B cell (primary cell): ENCODE measurements at regions not wholly inside any gene's neighbourhood (a gene's known extent, or its start where the extent isn't known, plus 50 kb on each side); places are given as distances from the start of the nearest gene placed in this dataset.

Source experiments
- ATAC-seq: fragments of 200-7000 bp; cut with Tn5 transposase; one replicate; pipeline ENCODE4 v1.10.0; 2021; ENCODE audit warnings: low read depth, mild to moderate bottlenecking, moderate number of reproducible peaks, moderate library complexity
- CTCF ChIA-PET: fragments of 350-600 bp; sonication (Branson Sonifier 250); formaldehyde crosslinking; loops from one replicate; lab custom pipeline; 2021; ENCODE audit warnings: antibody characterized with exemption, inconsistent platforms; lab: Charles Lee
- POLR2A ChIA-PET: fragments of 350-600 bp; sonication (Branson Sonifier 250); formaldehyde crosslinking; loops from one replicate; lab custom pipeline; 2021; ENCODE audit warnings: antibody characterized with exemption; lab: Charles Lee
- DNase-seq: peaks from one replicate; pipeline ENCODE4 v3.0.0; 2013
- H2AFZ ChIP-seq: 2 replicates; pipeline ENCODE4 v1.6.1; 2012; ENCODE audit warnings: mild to moderate bottlenecking, low read depth, low read length; ENCODE audit not compliant: insufficient read depth, poor library complexity, severe bottlenecking
- H3K27ac ChIP-seq, 2 donors: 1 replicate in 1 of 2; 2 replicates in 1 of 2; pipeline ENCODE4 v1.5.1; 2012 to 2013; ENCODE audit warnings: low read length in 2 of 2, mild to moderate bottlenecking in 2 of 2, moderate library complexity in 1 of 2
- H3K27me3 ChIP-seq, 4 experiments: fragments of 200-600 bp in 1 of 4; sonication (generic) in 1 of 4; replicated peaks in 1 of 4; 1 replicate in 2 of 4; 2 replicates in 2 of 4; pipeline versions ENCODE4 v1.6.1 to v1.7.0; 2013 to 2016; ENCODE audit warnings: low read length in 3 of 4, mild to moderate bottlenecking in 2 of 4, mixed read lengths in 1 of 4, moderate library complexity in 1 of 4; ENCODE audit not compliant: insufficient read depth in 4 of 4, control insufficient read depth in 3 of 4; ENCODE audit errors: control extremely low read depth in 1 of 4
- H3K36me3 ChIP-seq, 2 experiments: replicated peaks in 1 of 2; 1 replicate in 1 of 2; 2 replicates in 1 of 2; pipeline versions ENCODE4 v1.6.1 to v1.7.1; 2013; ENCODE audit warnings: low read length in 1 of 2; ENCODE audit not compliant: insufficient read depth in 2 of 2, control insufficient read depth in 1 of 2; ENCODE audit errors: control extremely low read depth in 1 of 2, extremely low read depth in 1 of 2
- H3K4me1 ChIP-seq, 2 donors: fragments of 200-600 bp in 1 of 2; sonication (generic) in 1 of 2; 1 replicate in 1 of 2; 2 replicates in 1 of 2; pipeline versions ENCODE4 v1.5.1 to v1.6.1; 2013 to 2017; ENCODE audit warnings: low read length in 2 of 2; ENCODE audit not compliant: control insufficient read depth in 2 of 2, insufficient read depth in 2 of 2
- H3K4me2 ChIP-seq: replicated peaks from 2 replicates; pipeline ENCODE3; 2012; ENCODE audit warnings: mild to moderate bottlenecking, low read depth, low read length; ENCODE audit not compliant: poor library complexity, severe bottlenecking
- H3K4me3 ChIP-seq, 5 experiments: fragments of 200-600 bp in 1 of 5; sonication (generic) in 1 of 5; 1 replicate in 3 of 5; 2 replicates in 2 of 5; pipeline versions ENCODE4 v1.5.1 to v1.7.0; 2011 to 2016; ENCODE audit warnings: low read length in 4 of 5, mild to moderate bottlenecking in 4 of 5, low read depth in 2 of 5, control low read depth in 1 of 5, moderate library complexity in 1 of 5; ENCODE audit not compliant: insufficient read depth in 1 of 5; ENCODE audit errors: control extremely low read depth in 1 of 5, extremely low read depth in 1 of 5
- H3K79me2 ChIP-seq: fragments of 200-600 bp; sonication (generic); one replicate; pipeline ENCODE4 v1.6.0; 2016; ENCODE audit warnings: low read length; ENCODE audit not compliant: control insufficient read depth, insufficient read depth
- H3K9ac ChIP-seq: fragments of 200-600 bp; sonication (generic); 2 replicates; pipeline ENCODE4 v1.6.1; 2017; ENCODE audit warnings: mild to moderate bottlenecking, low read length, moderate library complexity
- H3K9me3 ChIP-seq, 3 donors: one replicate each; pipeline versions ENCODE4 v1.6.1 to v1.7.1; 2013; ENCODE audit warnings: low read length in 2 of 3; ENCODE audit not compliant: control insufficient read depth in 2 of 3, insufficient read depth in 1 of 3; ENCODE audit errors: control extremely low read depth in 1 of 3
- H4K20me1 ChIP-seq: 2 replicates; pipeline ENCODE4 v1.6.0; 2012; ENCODE audit warnings: mild to moderate bottlenecking, low read length; ENCODE audit not compliant: insufficient read depth, control insufficient read depth, poor library complexity, severe bottlenecking
- H3K27ac Mint-ChIP-seq: one replicate; pipeline ENCODE4 v1.8.0; 2021; ENCODE audit warnings: mixed read lengths
- H3K27me3 Mint-ChIP-seq: one replicate; pipeline ENCODE4 v1.8.0; 2021; ENCODE audit warnings: mixed read lengths
- H3K4me1 Mint-ChIP-seq: one replicate; pipeline ENCODE4 v1.8.0; 2021; ENCODE audit warnings: mixed read lengths
- H3K4me3 Mint-ChIP-seq: one replicate; pipeline ENCODE4 v1.8.0; 2021; ENCODE audit warnings: mixed read lengths
- H3K9me3 Mint-ChIP-seq: one replicate; pipeline ENCODE4 v1.8.0; 2022; ENCODE audit warnings: mixed read lengths; ENCODE audit not compliant: insufficient read depth
- CTCF ChIP-seq: fragments of 200-600 bp; IDR thresholded peaks from one replicate; pipeline ENCODE4 v1.8.0; 2022; ENCODE audit warnings: antibody characterized with exemption, mild to moderate bottlenecking
- EZH2 ChIP-seq: IDR thresholded peaks from 2 replicates; pipeline ENCODE4 v1.6.1; 2012; ENCODE audit warnings: borderline replicate concordance, low read depth, mild to moderate bottlenecking, moderate library complexity, low read length; ENCODE audit not compliant: insufficient read depth, poor library complexity, severe bottlenecking
- WGBS: methylation state at CpG from one replicate; pipeline ENCODE4 v1.1.5; 2013; ENCODE audit warnings: missing lambda C conversion rate; ENCODE audit not compliant: insufficient coverage; 5-methylcytosine and 5-hydroxymethylcytosine counted together
- intact Hi-C: fragments of 100-400 bp; cut with micrococcal nuclease; formaldehyde crosslinking; loops from one replicate; pipeline ENCODE4 v1.10.0; 2022

- ATAC-seq (no peak), DNase-seq (no peak)
- Mint-ChIP-seq H3K9me3 (no peaks in the 10 kb centered on the region), H3K4me1 (no peaks in the 10 kb centered on the region), H3K27me3 (no peaks in the 10 kb centered on the region), H3K4me3 (no peak overlapping the region), H3K27ac (no peak overlapping the region)
- Histone ChIP-seq H3K27ac (no peak overlapping the region), H3K79me2 (no peaks in the 10 kb centered on the region), H3K4me3 (no peak overlapping the region), H3K36me3 (no peaks in the 10 kb centered on the region), H3K4me2 (no peak overlapping the region), H3K9me3 (no peaks in the 10 kb centered on the region), H3K27me3 (no peaks in the 10 kb centered on the region), H2AFZ (no peak overlapping the region), H4K20me1 (no peaks in the 10 kb centered on the region), H3K4me1 (no peaks in the 10 kb centered on the region), H3K9ac (no peak overlapping the region)
- CTCF ChIA-PET = no interaction called here
- intact Hi-C loops = no loop called here
- POLR2A ChIA-PET = no interaction called here
- no CpG with 5 or more reads among the region's 1 CpG for WGBS
- TF ChIP-seq EZH2 (no peak), CTCF (no peak)
Observed at GRCh38 chr13:68745502-68745901, 1362.1 kb upstream of the ATXN8OS start.

- no peaks in the 10 kb centered on the region for H4K20me1 ChIP-seq
- H3K9ac ChIP-seq = no peak overlapping the region
- no peak overlapping the region for H3K4me2 ChIP-seq
- no peaks in the 10 kb centered on the region for H3K9me3 ChIP-seq
- no peak overlapping the region for H2AFZ ChIP-seq
- no peak overlapping the region for H3K27ac ChIP-seq
- H3K4me3 ChIP-seq = no peak overlapping the region
- ATAC-seq (no peak), DNase-seq (no peak)
- POLR2A ChIA-PET = no interaction called here
- no peaks in the 10 kb centered on the region for H3K36me3 ChIP-seq
- Mint-ChIP-seq H3K4me3 (no peak overlapping the region), H3K27me3 (no peaks in the 10 kb centered on the region), H3K27ac (no peak overlapping the region), H3K9me3 (no peaks in the 10 kb centered on the region), H3K4me1 (no peaks in the 10 kb centered on the region)
- no CpG with 5 or more reads among the region's 2 CpGs for WGBS
- no peaks in the 10 kb centered on the region for H3K27me3 ChIP-seq
- CTCF ChIA-PET = no interaction called here
- no peaks in the 10 kb centered on the region for H3K79me2 ChIP-seq
- no peaks in the 10 kb centered on the region for H3K4me1 ChIP-seq
- no peak for TF ChIP-seq CTCF
- no peak for TF ChIP-seq EZH2
- intact Hi-C loops = no loop called here
Observed at GRCh38 chr13:68736961-68737360, 1370.7 kb upstream of the ATXN8OS start.
